Right lobe of liver (tissue), 4 donors: ENCODE measurements at regions not wholly inside any gene's neighbourhood (a gene's known extent, or its start where the extent isn't known, plus 50 kb on each side); places are given as distances from the start of the nearest gene placed in this dataset.

Source experiments
- POLR2A ChIP-seq: fragments of 450-650 bp; IDR thresholded peaks from one replicate; pipeline ENCODE4 v1.6.1; 2017; ENCODE audit warnings: antibody characterized with exemption, mild to moderate bottlenecking
- TF ChIP-seq, protein P1 (sequence below), 4 donors: fragments of 200-600 bp in 3 of 4; fragments of 450-650 bp in 1 of 4; IDR thresholded peaks; one replicate each; pipeline versions ENCODE4 v1.5.1 to v1.8.0; 2016 to 2022; ENCODE audit warnings: antibody characterized with exemption in 4 of 4, mild to moderate bottlenecking in 2 of 4
- donor health status: DM: no; HTN: no; CAD: no.
- donor health status: DM: no; HTN: no; CAD: no.
- donor health status: DM: no; HTN: yes; CAD: no.

DNA sequence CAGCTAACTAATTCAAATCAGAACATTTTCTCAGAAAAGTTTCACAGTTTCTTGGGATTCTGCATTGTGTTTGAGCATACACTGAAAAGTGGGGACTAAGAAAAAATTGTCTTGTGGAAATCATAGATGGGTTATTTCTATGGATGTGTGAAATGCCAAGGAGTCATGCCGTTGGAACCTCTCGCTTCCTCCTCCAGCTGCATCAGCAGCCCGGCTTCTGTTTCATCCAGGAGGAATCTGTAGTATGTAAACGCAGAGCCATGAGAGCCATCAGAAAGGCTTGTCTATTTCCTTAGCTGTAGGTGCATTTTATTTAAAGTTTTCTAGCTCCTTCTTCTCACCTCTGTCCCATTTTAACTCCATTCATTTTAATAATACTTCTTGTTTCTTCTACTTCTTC is 1144.1 kb downstream of the GATA3 start:
- TF ChIP-seq POLR2A: no peak
- TF ChIP-seq, protein P1, sequence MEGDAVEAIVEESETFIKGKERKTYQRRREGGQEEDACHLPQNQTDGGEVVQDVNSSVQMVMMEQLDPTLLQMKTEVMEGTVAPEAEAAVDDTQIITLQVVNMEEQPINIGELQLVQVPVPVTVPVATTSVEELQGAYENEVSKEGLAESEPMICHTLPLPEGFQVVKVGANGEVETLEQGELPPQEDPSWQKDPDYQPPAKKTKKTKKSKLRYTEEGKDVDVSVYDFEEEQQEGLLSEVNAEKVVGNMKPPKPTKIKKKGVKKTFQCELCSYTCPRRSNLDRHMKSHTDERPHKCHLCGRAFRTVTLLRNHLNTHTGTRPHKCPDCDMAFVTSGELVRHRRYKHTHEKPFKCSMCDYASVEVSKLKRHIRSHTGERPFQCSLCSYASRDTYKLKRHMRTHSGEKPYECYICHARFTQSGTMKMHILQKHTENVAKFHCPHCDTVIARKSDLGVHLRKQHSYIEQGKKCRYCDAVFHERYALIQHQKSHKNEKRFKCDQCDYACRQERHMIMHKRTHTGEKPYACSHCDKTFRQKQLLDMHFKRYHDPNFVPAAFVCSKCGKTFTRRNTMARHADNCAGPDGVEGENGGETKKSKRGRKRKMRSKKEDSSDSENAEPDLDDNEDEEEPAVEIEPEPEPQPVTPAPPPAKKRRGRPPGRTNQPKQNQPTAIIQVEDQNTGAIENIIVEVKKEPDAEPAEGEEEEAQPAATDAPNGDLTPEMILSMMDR (IDR thresholded peaks at IDR 0.05): no peak
